A673 (cell line): ENCODE measurements at regions not wholly inside any gene's neighbourhood (a gene's known extent, or its start where the extent isn't known, plus 50 kb on each side); places are given as distances from the start of the nearest gene placed in this dataset.

ENCODE experiments used
- EZH2 ChIP-seq: fragments of 200-600 bp; sonication (generic); IDR thresholded peaks from 2 replicates; pipeline ENCODE4 v1.6.1; 2017; ENCODE audit warnings: borderline replicate concordance, low read depth, mild to moderate bottlenecking, mixed read lengths, antibody characterized with exemption, low read length; ENCODE audit not compliant: poor library complexity, severe bottlenecking
- TF ChIP-seq, protein P1 (sequence below): fragments of 300-800, 200-600 bp; sonication (generic); conservative IDR thresholded peaks from 2 replicates; pipeline ENCODE4 v1.5.1; 2017; ENCODE audit warnings: low read depth, mild to moderate bottlenecking, antibody characterized with exemption, low read length, moderate library complexity, mixed read lengths

DNA sequence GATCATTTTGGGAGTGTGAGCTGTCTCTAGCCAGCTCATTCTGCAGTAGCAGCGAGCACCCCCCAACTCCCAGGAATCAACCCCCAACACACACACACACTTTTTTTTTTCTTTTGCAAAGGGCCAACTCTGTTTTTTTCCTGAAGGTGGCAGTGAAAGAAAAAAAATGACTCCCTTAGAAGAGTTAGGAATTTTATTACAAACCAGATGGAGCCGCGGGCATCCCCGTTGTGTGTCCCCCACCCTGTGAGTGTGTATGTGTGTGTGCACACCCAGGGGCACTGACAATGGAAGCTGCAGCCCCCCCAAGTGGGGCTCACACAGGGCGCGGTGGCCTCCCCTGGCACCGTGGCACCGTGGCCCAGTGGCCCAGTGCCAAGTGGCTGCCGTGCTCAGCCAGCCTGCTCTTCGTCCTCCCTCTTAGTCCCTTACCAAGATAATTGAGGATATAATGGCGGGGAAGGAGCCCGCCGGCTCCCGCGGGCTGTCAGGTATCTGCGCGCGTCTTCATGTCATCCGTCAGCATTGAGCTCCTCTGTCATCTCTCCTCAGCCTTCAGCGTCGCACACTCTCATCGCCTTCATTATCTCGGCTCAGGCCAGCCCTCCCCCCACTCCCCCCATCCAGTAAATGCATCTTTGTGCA is 314.1 kb downstream of the ZNF536 start:
- TF ChIP-seq, protein P1, sequence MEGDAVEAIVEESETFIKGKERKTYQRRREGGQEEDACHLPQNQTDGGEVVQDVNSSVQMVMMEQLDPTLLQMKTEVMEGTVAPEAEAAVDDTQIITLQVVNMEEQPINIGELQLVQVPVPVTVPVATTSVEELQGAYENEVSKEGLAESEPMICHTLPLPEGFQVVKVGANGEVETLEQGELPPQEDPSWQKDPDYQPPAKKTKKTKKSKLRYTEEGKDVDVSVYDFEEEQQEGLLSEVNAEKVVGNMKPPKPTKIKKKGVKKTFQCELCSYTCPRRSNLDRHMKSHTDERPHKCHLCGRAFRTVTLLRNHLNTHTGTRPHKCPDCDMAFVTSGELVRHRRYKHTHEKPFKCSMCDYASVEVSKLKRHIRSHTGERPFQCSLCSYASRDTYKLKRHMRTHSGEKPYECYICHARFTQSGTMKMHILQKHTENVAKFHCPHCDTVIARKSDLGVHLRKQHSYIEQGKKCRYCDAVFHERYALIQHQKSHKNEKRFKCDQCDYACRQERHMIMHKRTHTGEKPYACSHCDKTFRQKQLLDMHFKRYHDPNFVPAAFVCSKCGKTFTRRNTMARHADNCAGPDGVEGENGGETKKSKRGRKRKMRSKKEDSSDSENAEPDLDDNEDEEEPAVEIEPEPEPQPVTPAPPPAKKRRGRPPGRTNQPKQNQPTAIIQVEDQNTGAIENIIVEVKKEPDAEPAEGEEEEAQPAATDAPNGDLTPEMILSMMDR: peak; percentile 72
- TF ChIP-seq EZH2: no peak
